ENCODE measurements at regions not wholly inside any gene's neighbourhood (a gene's known extent, or its start where the extent isn't known, plus 50 kb on each side); places are given as distances from the start of the nearest gene placed in this dataset.

DNA sequence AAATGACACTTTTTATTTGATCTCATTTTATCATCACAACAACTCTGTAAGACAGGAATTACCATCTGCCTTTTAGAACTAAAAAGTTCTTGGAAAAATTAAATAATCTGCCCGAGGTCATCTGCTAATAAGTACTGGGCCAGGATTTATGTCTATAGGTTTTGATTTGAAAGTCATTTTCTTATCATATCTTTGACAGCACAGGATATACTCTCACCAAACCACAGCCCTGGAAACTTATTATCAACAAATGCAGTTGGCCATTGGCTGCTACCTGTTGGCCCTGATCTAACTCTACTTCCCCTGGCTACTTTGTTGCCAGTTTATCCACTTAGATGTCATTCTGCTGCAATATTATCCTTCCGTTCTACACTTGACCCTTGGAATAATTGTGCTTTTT, 354.6 kb downstream of the RAD51AP2 start:
- no peaks in the 10 kb centered on the region for H3K9me2 ChIP-seq (replicated peaks; ENCODE audit: insufficient read depth, low read length)
- H3K27me3 ChIP-seq (ENCODE audit: low read length), result no peaks in the 10 kb centered on the region
- H3K79me2 ChIP-seq (ENCODE audit: insufficient read depth, low read length), result no peaks in the 10 kb centered on the region
- no peak overlapping the region for H3K4me2 ChIP-seq (ENCODE audit: low read depth, low read length, poor library complexity, severe bottlenecking)
- H2AFZ ChIP-seq (ENCODE audit: low read depth, low read length, severe bottlenecking), result no peak overlapping the region
- no peak overlapping the region for H3K9ac ChIP-seq (ENCODE audit: low read length)
- no peaks in the 10 kb centered on the region for H3K36me3 ChIP-seq (ENCODE audit: low read length)
- no peaks in the 10 kb centered on the region for H4K20me1 ChIP-seq (ENCODE audit: low read depth, low read length)
- no peak overlapping the region for H3K4me3 ChIP-seq (ENCODE audit: insufficient read depth, low read length, poor library complexity, severe bottlenecking)
- TF ChIP-seq, protein P1, sequence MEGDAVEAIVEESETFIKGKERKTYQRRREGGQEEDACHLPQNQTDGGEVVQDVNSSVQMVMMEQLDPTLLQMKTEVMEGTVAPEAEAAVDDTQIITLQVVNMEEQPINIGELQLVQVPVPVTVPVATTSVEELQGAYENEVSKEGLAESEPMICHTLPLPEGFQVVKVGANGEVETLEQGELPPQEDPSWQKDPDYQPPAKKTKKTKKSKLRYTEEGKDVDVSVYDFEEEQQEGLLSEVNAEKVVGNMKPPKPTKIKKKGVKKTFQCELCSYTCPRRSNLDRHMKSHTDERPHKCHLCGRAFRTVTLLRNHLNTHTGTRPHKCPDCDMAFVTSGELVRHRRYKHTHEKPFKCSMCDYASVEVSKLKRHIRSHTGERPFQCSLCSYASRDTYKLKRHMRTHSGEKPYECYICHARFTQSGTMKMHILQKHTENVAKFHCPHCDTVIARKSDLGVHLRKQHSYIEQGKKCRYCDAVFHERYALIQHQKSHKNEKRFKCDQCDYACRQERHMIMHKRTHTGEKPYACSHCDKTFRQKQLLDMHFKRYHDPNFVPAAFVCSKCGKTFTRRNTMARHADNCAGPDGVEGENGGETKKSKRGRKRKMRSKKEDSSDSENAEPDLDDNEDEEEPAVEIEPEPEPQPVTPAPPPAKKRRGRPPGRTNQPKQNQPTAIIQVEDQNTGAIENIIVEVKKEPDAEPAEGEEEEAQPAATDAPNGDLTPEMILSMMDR (IDR thresholded peaks at IDR 0.05; ENCODE audit: insufficient read depth, low read length, poor library complexity, severe bottlenecking), result no peak
- TF ChIP-seq EZH2phosphoT487 (conservative IDR thresholded peaks at IDR 0.05; ENCODE audit: low read length), result no peak
- no peaks in the 10 kb centered on the region for H3F3A ChIP-seq (ENCODE audit: insufficient read depth)
- H3K27ac ChIP-seq (ENCODE audit: low read depth, low read length), result no peak overlapping the region
- no peaks in the 10 kb centered on the region for H3K9me3 ChIP-seq (ENCODE audit: insufficient read depth, low read length)

DNA sequence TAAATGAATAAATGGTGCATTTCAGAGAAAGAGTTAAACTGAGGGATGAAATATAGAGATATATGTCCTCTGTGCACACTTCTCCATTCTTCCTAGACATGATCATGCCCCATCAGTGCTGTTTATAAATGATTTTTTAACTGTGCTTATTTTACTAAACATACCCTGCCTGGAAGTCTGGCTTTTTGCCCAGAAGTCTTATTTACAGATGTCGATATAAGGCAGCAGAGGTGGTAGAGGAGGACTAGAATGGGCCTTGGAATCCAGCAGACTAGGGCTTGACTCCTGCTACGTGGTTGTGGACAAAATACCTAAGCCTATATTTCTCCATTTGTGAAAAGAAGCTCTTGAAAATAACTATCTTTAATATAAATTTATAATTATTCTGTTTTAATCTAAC, 355.5 kb downstream of the RAD51AP2 start:
- no peaks in the 10 kb centered on the region for H3K79me2 ChIP-seq (ENCODE audit: insufficient read depth, low read length)
- no peaks in the 10 kb centered on the region for H3K36me3 ChIP-seq (ENCODE audit: low read length)
- H4K20me1 ChIP-seq (ENCODE audit: low read depth, low read length), result no peaks in the 10 kb centered on the region
- no peaks in the 10 kb centered on the region for H3K27me3 ChIP-seq (ENCODE audit: low read length)
- TF ChIP-seq, protein P1 (IDR thresholded peaks at IDR 0.05; ENCODE audit: insufficient read depth, low read length, poor library complexity, severe bottlenecking), result no peak
- TF ChIP-seq EZH2phosphoT487 (conservative IDR thresholded peaks at IDR 0.05; ENCODE audit: low read length), result no peak
- no peak overlapping the region for H3K9ac ChIP-seq (ENCODE audit: low read length)
- H3K9me2 ChIP-seq (replicated peaks; ENCODE audit: insufficient read depth, low read length), result no peaks in the 10 kb centered on the region
- no peak overlapping the region for H3K27ac ChIP-seq (ENCODE audit: low read depth, low read length)
- H3K4me2 ChIP-seq (ENCODE audit: low read depth, low read length, poor library complexity, severe bottlenecking), result no peak overlapping the region
- H3K9me3 ChIP-seq (ENCODE audit: insufficient read depth, low read length), result no peaks in the 10 kb centered on the region
- no peak overlapping the region for H3K4me3 ChIP-seq (ENCODE audit: insufficient read depth, low read length, poor library complexity, severe bottlenecking)
- H2AFZ ChIP-seq (ENCODE audit: low read depth, low read length, severe bottlenecking), result no peak overlapping the region
- no peaks in the 10 kb centered on the region for H3F3A ChIP-seq (ENCODE audit: insufficient read depth)

DNA sequence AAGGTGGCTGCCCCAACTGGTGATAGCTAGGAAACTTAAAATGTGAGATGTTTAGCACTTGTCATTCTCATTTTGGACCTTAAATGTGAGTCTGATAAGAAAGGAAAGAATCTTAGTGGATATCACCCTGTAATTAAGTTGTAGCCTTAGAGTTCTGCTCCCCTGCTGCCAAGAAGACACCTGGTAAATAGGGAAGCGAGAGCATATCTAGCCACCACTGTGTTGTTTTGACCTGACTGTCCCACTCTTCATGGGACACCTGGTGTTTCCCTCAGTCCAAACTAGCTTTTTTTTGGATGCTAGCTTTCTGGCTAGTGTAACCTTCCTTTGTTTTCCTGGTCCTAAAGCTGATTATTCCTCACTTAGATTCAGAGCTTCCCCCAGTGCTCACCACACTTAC, 357.6 kb downstream of the RAD51AP2 start:
- no peak overlapping the region for H3K4me2 ChIP-seq (ENCODE audit: low read depth, low read length, poor library complexity, severe bottlenecking)
- no peaks in the 10 kb centered on the region for H4K20me1 ChIP-seq (ENCODE audit: low read depth, low read length)
- H3K9me3 ChIP-seq (ENCODE audit: insufficient read depth, low read length), result no peaks in the 10 kb centered on the region
- H3K27ac ChIP-seq (ENCODE audit: low read depth, low read length), result no peak overlapping the region
- no peaks in the 10 kb centered on the region for H3F3A ChIP-seq (ENCODE audit: insufficient read depth)
- H3K4me3 ChIP-seq (ENCODE audit: insufficient read depth, low read length, poor library complexity, severe bottlenecking), result no peak overlapping the region
- H3K79me2 ChIP-seq (ENCODE audit: insufficient read depth, low read length), result no peaks in the 10 kb centered on the region
- no peaks in the 10 kb centered on the region for H3K9me2 ChIP-seq (replicated peaks; ENCODE audit: insufficient read depth, low read length)
- no peaks in the 10 kb centered on the region for H3K36me3 ChIP-seq (ENCODE audit: low read length)
- H3K9ac ChIP-seq (ENCODE audit: low read length), result no peak overlapping the region
- no peak for TF ChIP-seq EZH2phosphoT487 (conservative IDR thresholded peaks at IDR 0.05; ENCODE audit: low read length)
- TF ChIP-seq, protein P1 (IDR thresholded peaks at IDR 0.05; ENCODE audit: insufficient read depth, low read length, poor library complexity, severe bottlenecking), result no peak
- H3K27me3 ChIP-seq (ENCODE audit: low read length), result no peaks in the 10 kb centered on the region
- H2AFZ ChIP-seq (ENCODE audit: low read depth, low read length, severe bottlenecking), result no peak overlapping the region

Measured in SU-DHL-6 (cell line).